ENCODE measurements at regions not wholly inside any gene's neighbourhood (a gene's known extent, or its start where the extent isn't known, plus 50 kb on each side); places are given as distances from the start of the nearest gene placed in this dataset.

DNA sequence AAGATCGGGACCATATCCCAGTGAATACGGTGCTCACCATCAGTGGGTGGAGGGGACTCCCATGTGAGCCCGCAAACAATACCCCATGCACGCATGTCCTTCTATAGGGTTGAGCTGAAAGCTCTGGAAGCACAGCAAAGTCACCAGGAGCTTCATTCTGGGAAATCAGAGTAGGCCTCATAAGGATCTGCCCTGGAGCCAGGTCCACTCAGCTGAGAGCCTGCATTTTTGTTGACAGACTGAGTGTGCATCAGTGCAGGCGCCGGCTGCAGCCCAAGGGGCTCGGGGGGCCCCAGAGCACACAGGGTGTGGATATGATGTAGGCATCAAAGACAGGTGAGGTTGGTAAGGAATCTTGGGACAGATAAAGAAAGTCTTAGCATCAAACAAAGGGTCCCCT is 79.8 kb upstream of the CD93 start:
- DNase-seq = no peak

DNA sequence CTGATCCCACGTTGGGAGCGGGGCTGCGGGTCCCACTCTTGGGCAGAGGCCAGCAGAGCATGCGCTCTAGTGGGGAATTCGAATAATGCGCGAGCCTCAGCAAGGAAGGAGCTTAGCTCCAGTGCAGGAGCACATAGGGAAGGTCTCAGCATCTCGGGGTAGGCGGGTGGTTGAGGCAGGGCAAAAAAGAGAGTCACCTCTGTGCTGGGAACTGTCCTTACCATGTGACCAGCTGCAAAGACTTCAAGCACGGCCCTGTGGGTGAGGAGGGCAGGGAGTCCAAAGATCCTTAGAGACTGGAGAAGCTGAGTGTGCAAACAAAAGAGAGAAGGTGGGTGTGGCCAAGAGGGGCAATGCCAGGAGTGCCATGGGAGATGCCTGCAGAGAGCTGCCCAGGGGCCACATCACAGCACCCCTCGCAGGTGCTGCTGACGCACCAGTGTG is 79.2 kb upstream of the CD93 start:
- DNase-seq = no peak

DNA sequence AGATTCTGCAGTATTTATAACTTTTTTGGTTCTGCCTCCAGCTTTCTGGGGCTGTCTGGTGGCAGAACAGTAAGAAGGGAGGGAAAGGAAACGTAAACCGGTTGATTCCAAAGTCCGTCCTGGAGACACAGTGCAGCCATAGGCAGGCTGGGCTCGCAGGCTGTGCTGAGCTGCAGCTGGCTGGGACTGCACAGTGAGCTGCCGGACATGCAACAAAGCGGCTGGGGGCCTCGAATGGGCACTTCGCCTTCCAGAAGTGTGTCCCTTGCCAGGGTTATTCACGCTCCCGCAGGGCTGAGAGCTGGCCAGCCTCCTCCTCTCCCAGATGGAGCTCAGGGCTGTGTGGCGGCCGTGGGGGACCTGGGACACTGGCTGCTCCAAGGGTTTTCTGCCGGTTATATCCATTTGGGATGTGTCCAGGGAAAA is 78.1 kb upstream of the CD93 start:
- DNase-seq = no peak

DNA sequence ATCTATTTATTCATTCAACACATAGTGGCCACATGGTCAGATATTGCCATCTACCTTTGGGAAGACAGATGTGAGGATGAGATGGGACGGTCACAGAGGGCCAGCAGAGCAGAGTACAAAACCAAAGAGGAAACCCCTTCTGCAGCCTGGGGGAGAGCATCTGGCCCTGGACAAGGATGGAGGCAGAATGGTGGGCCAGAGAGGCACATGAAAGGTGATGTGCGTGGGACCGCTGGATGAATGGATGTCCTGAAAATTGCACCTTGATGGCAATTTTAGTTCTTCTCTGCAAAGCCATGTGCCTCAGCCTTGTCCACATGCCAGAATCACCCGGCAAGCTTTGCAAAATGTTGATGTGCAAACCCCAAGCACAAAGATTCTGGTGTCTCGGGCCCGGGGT is 77.4 kb upstream of the CD93 start:
- DNase-seq = no peak

DNA sequence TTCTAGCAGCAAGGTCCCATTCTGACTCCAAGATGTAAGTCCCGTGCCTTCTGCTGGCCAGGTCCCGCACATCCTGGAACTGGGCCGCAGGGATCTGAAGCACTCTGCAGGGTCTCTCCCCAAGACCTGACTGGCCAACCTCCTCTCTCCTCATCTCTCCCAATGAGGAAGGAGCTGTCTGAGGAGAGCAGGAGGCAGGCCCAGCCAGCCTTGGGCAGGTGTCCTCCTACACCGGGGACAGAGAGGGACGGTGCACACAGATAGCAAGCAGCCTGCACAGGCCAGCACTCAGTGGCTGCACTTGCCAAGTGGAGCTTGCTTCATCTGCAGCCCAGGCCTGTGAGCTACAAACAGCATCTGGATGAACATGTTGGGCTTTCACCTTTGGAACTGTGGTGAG is 76.8 kb upstream of the CD93 start:
- no peak for DNase-seq

DNA sequence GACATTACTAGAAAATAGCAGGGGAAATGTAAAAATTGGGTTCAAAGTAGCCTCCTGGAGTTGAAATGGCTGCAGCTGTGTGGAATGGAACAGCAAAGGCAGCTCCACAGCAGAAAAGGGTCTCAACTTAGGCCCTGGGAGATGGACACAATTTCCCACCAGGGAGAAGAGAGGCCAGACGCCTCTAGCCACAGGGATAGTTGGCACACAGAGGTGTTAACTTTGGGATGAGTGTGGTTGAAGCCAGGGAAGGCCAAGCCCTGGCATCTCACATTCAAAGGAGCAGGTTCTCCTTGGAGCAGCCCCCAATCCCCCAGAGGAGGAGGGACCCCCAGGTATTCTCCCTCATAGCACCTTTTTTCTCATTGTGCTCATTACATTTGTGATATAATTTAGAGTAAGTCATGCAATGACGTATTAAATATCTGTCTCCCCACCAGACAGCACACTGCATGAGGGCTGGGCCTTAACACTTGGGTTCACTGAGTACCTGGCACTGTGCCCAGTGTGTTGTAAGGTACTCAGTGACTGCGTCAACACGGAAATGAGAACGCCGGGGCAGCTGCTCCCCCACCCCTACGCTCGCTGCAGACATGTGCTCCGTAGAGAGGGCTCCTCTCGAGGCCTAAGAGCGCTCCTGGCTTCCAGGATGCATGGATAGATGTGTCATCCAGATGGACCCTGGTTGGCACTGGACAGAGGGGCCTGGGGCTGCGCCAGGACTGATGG is 76.0 kb upstream of the CD93 start:
- peak; percentile 37 for DNase-seq

DNA sequence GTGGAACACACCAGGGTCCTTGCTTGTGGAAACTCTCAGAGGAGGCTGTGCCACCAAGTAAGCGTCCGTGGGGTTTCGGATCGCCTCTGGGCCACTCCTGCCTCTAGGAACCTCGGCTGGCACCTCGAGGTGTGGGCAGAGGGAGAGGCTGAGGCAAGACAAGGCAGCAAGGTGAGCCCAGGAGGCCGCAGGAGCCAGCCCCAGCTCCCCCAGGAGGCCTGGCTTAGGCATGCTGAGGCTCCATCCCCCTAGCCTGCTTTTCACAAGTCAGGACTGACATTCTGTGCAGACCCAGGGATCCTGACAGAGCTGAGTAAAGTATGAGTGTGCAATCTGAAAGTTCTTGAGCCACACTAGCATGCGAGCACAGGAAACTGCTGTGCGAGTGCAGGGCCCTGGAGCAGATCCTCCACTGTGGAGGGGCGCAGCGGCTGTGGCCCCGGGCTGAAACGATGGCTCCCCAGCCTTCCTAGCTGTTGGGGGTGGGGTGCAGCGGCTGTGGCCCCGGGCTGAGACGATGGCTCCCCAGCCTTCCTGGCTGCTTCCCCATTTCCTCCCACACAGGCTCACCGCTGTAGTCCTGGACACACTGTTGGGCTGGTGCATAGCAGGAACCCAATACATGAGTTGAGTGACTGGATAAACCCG is 75.2 kb upstream of the CD93 start:
- peak; percentile 39 for DNase-seq

DNA sequence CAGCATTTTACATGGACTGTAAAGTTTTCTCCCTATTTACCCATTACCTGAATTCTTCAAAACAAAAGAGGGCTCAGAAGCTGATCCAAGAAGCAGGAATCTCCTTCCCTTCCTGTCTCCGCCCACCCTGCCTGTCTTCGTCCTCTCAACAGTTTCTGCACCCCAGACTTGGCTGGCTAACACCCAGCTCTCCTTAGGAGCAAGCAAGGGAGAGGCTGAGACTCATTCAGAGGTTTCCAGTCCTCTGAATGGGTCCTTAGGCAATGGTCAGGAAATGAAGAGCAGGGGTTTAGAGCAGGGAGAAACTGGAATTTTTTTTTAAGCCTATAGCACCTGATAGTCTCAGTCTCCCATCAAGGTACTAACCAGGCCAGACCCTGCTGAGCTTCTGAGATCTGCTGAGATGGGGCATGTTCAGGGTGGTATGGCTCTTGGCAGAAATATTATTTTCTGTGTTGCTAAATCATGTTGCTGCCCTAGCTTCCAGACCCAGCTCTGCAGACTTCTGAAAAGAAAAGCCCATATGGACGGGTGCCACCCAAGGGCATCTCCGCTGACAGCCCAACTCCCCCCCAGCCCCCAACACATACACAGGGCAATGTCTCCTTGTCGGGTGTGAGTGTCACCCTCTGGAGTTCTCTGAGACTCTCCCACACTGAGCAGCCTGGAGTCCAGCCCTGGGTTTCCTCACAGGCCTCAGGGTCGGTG is 74.6 kb upstream of the CD93 start:
- DNase-seq = peak; percentile 29

DNA sequence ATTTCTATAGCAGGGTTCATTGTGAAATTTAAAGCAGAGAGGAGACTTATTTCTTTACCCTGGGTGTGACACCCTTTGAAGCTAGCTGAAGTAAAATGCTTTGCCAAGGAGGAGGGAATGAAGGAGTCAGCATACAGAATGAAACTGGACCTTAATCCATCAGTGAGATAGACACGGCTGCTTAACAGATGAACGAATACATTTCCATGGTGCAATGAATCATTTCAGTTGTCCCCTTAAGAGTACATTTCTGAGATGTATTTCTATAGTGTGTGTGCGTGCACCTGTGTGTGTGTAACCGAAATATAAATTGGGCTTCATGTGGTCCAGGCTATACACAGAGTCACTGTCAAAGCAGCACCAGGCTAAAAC is 73.8 kb upstream of the CD93 start:
- no peak for DNase-seq

DNA sequence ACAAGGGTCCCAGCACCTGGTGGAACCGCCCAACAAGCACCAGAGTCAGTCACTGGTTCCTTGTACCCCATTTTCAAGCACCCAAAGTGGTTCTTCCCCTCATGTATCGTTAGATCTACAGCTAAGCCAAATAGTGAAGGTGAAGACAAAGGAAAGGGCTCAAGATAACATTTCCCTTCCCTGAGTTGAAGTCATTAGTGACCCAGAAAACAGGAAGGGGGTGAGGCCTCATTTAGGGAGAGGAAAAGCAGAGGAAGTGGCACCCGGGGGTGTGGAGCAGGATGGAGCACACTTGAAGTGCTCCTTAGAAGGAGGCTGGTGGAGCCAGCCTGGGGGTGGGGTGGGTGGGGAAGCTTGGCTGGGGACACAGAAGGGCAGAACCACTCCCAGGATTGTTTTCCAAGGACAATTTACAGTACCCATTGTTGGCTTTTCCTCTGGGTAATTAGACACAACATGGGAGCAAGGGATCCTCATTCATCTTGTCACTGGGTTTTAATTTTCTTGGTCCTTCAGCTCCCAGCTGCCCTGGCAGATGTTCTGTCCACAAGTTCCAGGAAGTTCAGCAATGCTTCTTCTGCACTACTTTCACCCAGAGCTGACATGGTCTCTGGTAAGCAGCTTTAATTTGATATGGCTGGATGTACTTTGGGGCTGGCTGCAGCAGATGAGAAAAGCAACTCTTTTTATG is 73.3 kb upstream of the CD93 start:
- no peak for DNase-seq

DNA sequence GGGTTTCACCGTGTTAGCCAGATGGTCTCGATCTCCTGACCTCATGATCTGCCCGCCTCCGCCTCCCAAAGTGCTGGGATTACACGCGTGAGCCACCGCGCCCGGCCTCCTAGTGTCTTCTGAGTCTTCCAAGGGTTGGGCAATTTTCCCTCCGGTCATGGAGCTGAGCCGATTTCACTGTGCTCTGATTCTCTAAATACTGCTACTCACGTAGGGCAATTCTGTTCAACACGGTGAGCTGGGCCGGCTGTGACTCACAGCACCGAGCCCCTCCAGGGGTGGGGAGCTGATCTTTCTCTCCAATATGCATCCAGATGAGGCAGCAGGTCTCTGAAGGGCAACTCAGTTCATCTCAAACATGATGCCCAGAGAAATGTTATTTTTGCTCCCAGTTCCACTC is 71.6 kb upstream of the CD93 start:
- no peak for DNase-seq

DNA sequence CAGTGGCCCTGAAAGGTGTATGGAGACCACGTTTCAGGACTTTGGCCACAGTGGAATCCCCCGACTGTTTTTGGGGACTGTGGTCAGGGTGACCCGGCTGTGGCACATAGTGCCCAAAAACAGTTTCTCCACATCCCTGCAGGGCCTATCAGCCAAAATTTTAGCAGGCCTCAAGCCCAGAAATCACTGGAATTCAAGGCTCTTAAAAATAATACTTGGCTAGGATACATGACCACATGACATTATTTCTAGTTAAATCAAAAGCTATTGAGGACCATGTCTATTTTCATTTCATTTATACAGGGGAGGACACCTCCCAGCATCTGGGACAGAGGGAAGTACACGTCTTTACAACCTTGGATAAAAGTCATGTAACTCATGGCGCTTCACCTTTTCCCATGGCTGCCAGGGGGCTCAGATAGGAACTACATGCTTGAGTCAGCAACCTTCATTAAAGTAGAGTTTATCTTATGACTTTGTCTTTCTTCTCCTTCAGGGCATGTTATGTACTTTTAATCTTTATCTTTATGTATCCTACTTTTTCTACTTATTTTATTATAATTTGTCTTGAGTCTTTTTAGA is 70.8 kb upstream of the CD93 start:
- DNase-seq = peak; percentile 36

DNA sequence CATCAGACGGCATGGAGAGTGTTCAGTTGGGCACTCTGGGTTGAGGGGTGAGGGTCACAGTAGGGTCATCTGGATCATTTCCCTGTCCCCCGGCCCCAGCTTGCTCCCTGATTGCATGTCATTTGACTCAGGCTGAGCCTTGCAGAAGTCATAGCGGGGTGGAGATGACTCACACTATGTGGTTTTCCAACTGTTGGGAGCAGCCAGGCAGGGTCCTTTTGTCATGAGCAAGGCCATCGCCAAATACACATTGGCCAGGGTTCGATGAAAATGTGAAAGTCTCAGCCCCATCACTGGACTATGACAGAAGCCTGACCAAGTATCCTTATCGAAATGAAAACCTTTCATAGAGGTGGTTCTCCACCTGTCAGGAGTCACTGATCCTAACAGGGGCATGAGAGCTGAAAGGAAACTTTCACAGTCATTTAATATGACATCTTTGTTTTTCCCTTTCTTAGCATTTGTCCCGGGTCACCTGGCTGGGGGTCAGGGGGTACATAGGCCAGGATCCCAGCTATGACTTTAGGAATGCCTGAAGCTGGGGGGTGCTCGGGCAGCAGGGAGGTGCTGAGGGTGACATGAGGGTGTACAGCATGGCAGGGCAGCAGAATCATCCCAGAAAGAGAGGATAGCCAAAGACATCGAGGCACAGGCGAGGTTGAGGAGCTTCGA is 70.2 kb upstream of the CD93 start:
- peak; percentile 91 for DNase-seq

DNA sequence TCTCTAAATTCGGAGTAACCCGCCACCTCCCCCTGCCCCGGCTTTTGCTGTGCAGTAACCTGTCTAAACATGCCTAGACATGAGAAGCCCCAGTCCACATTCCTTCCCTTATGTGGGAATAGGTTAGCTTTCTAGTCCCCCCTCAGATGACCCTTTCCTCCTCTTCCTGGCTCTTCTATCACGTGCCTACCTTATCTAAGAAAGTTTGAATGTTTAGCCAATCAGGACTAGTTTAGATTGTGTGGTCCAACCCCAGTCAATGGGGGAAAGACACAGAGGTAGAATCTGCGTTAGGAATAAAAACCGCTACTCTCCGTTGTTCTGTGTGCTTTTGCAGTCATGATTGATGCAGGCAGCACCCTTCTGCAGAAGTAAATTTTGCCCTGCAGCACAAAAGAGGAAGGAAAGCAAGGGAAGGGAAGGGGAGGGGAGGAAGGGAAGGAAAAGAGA is 69.0 kb upstream of the CD93 start:
- DNase-seq = no peak

DNA sequence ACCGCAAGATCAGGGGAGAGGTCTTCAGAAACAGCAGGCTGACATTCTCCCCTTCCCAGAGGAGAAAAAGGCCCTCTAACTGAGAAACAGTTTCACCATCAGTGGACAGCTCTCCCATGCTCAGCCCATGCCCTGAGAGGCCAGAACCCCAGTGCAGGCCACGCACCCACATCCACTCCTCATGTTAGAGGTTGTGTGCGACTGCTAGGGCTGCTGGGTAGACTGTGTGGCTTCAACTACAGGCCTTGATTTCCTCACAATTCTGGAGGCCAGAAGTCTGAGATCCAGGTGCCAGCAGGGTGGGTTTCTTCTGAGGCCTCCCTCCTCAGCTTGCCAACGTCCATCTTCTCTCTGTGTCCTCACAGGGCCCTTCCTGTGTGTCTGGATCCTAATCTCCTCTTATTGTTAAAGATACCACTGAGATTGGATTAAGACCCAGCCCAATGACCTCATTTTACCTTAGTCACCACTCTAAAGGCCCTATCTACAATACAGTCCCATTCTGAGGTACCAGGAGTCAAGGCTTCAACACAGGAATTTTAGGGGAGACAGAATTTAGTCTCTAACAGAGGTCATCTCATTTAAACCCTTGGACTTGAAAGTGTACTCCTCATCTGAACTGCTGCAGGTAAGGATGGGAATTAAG is 67.7 kb upstream of the CD93 start:
- no peak for DNase-seq

DNA sequence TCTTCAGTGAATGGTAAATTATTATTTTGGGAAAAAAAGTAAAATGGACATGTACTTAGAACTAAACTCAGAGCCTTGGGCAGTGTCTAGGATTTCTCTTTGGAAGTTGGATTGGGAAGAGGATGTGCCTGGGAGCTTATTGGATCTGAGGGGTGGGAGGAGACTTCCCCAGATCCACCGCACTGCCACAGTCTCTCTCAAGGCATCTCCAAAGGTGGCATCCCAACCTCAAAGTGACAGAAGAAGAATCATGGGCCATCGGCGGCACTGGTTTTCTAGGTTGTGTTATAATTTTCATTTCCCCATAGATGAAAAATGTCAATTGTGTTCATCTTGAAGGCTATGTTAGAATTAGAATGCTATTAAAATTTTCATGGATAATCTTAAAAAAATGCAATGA is 66.8 kb upstream of the CD93 start:
- no peak for DNase-seq

DNA sequence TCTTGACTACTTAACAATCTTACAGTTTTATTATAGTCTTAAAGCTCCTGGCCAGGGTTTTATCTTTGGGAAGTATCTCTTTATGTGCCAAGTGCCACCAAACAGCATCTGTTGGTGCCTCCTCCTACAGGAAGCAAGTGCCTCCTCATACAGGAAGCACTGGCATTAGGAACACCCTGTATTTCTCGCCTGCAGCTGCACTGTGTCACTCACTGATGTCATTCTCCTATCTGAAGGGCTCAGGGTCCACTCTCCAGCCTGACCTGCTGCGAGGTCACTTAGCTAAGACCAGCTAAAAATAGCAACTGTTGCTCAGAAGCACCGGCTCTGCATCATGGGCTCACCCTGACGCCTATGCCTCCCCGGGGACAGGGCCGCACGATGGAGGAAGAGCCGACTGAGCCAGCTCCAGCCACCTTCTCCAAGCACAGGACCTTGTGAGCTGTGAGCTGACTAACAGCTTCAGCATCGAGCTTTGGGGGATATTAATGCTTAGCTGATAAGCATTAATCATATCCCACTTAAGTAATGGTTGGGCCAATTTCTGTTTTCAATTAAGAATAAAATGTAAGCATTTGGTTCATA is 66.3 kb upstream of the CD93 start:
- DNase-seq = peak; percentile 82

DNA sequence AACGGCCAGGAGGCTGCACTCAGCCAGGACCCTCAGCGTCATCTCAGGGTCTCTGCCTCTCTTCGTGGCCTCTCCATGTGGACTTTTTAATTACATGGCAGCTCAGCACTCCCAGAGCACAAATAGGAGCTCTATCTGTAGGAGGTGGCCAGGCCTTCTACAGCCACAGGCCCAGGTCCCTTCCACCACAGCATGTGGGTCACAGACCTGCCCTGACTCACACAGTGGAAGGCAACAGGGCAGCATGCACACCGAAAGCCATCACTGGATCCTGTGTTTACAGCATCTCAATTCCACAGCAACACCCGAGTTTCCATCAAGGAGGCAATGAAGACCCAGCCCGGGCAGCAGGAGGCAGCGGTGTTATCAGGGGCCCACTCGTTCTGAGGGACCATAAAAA is 65.8 kb upstream of the CD93 start:
- no peak for DNase-seq

DNA sequence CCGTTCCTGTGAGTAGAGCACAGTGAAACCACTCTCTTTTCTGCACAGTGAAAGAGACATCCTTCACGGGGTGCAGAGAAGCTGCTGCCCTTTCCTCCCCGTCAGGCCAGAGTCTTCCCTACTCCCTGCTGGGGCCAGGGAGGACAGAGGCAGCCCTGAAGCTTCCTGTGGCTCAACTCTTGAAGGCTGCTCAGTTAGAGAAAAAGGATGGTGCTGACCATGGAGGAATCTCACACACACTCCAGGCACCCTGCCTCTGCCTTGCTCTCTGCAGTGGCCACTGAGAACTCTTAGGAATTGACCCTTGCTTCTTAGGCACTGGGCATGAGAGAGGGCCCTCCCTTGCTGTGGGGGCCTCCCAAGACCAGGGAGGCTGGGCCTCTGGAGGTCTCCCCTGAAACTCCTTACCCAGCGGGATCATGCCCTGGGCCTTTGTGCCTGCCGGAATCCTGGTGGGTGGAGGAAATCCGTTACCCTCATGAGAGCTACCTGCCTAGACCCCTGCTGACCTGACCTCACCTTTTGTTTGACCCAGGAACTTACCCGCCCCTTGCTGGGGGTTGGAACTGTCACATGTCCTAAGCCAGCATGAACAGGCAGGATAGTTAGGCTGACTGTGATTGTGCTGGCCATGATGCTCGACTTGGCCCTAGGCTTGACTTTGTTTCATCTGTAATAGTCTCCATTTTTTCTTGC is 65.0 kb upstream of the CD93 start:
- DNase-seq = no peak

DNA sequence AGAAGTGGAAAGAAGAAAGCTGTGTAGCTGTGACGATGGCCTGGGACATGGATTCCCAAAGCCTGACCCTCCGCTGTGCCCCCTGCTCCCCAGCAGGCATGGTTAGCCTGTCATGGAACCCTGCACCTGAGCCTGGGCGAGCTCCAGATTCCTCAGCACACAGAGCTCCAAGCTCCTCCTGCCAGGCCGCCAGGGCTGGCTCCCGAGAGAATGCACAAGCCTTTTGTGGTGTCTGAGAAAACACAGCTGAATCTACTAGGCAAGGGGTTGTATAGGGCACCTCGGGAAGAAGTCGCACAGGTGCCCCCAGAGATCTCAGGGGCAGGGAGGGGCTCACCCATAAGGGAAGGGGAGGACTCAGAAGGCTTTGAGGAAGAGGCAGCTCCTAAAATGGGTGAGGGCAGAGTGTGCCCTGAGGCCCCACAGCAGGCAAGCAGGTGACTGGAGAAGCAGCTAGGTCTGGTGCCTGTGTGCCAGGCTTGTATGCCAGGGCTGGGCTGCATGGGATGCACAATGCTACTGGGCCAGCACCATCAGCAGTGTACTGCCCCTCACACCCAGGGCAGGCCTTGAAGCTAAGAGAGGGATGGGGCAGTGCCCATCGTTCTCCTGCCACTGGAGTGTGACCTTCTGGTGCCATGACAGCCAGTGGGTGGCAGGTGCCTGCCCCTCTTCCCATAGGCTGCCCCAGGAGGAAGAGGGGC is 64.3 kb upstream of the CD93 start:
- DNase-seq = no peak

Data from fibroblast of skin of scalp (primary cell).